ENCODE measurements at regions not wholly inside any gene's neighbourhood (a gene's known extent, or its start where the extent isn't known, plus 50 kb on each side); places are given as distances from the start of the nearest gene placed in this dataset.

- Mint-ChIP-seq H3K9me3 (peaks cover 0 to 3% (median 0%) of the 10 kb centered on the region in 3 donors), H3K36me3 (no peaks in the 10 kb centered on the region), H3K4me1 (no peaks in the 10 kb centered on the region), H3K27me3 (no peaks in the 10 kb centered on the region), H3K4me3 (no peak overlapping the region), H3K27ac (no peak overlapping the region)
- WGBS (ENCODE audit: insufficient coverage): 94% methylated on average over 4 of the region's 6 CpGs
- ATAC-seq (replicated peaks in 1 of 4) (no peak), DNase-seq (no peak)
- POLR2A ChIA-PET: no interaction called here
- Histone ChIP-seq H3K4me3 (ENCODE audit: control insufficient read depth in 1 of 2, extremely low read depth in 1 of 2, low read length in 1 of 2) (no peak overlapping the region), H3K9me3 (no peaks in the 10 kb centered on the region), H3K27ac (ENCODE audit: low read length) (no peak overlapping the region), H3K36me3 (ENCODE audit: control insufficient read depth in 2 of 2, extremely low read depth in 1 of 2, insufficient read depth in 1 of 2, low read length in 1 of 2) (no peaks in the 10 kb centered on the region), H3K27me3 (replicated peaks in 1 of 2; ENCODE audit: control insufficient read depth in 2 of 2, extremely low read depth in 1 of 2, insufficient read depth in 2 of 2, low read length in 1 of 2) (no peaks in the 10 kb centered on the region), H3K4me1 (ENCODE audit: control insufficient read depth in 1 of 2, extremely low read depth in 1 of 2, insufficient read depth in 2 of 2, low read length in 2 of 2) (no peaks in the 10 kb centered on the region)
- CTCF ChIA-PET: no interaction called here
Measured at GRCh38 chr14:48925184-48925583, 661.0 kb downstream of the RPS29 start.

GRCh38 chr14:48914921-48915320 is 671.3 kb downstream of the RPS29 start:
- no peak overlapping the region for H3K27ac ChIP-seq (ENCODE audit: low read length)
- DNase-seq (no peak), ATAC-seq (replicated peaks in 1 of 4) (no peak)
- no peaks in the 10 kb centered on the region for H3K36me3 ChIP-seq (ENCODE audit: control insufficient read depth in 2 of 2, extremely low read depth in 1 of 2, insufficient read depth in 1 of 2, low read length in 1 of 2)
- POLR2A ChIA-PET: no interaction called here
- CTCF ChIA-PET: no interaction called here
- H3K27me3 ChIP-seq (replicated peaks in 1 of 2; ENCODE audit: control insufficient read depth in 2 of 2, extremely low read depth in 1 of 2, insufficient read depth in 2 of 2, low read length in 1 of 2): no peaks in the 10 kb centered on the region
- Mint-ChIP-seq H3K27me3 (no peaks in the 10 kb centered on the region), H3K9me3 (peaks cover 3 to 18% (median 9%) of the 10 kb centered on the region in 3 donors), H3K4me1 (no peaks in the 10 kb centered on the region), H3K4me3 (no peak overlapping the region), H3K36me3 (no peaks in the 10 kb centered on the region), H3K27ac (no peak overlapping the region)
- no peaks in the 10 kb centered on the region for H3K4me1 ChIP-seq (ENCODE audit: control insufficient read depth in 1 of 2, extremely low read depth in 1 of 2, insufficient read depth in 2 of 2, low read length in 2 of 2)
- H3K9me3 ChIP-seq: no peaks in the 10 kb centered on the region
- WGBS (ENCODE audit: insufficient coverage): no CpG with 5 or more reads among the region's 4 CpGs
- no peak overlapping the region for H3K4me3 ChIP-seq (ENCODE audit: control insufficient read depth in 1 of 2, extremely low read depth in 1 of 2, low read length in 1 of 2)

- no peaks in the 10 kb centered on the region for H3K36me3 Mint-ChIP-seq
- Histone ChIP-seq H3K4me1 (ENCODE audit: control insufficient read depth in 1 of 2, extremely low read depth in 1 of 2, insufficient read depth in 2 of 2, low read length in 2 of 2) (no peaks in the 10 kb centered on the region), H3K36me3 (ENCODE audit: control insufficient read depth in 2 of 2, extremely low read depth in 1 of 2, insufficient read depth in 1 of 2, low read length in 1 of 2) (no peaks in the 10 kb centered on the region), H3K4me3 (ENCODE audit: control insufficient read depth in 1 of 2, extremely low read depth in 1 of 2, low read length in 1 of 2) (no peak overlapping the region), H3K9me3 (no peaks in the 10 kb centered on the region), H3K27me3 (replicated peaks in 1 of 2; ENCODE audit: control insufficient read depth in 2 of 2, extremely low read depth in 1 of 2, insufficient read depth in 2 of 2, low read length in 1 of 2) (no peaks in the 10 kb centered on the region), H3K27ac (ENCODE audit: low read length) (no peak overlapping the region)
- no peak for DNase-seq
- no peak overlapping the region for H3K4me3 Mint-ChIP-seq
- no peak for ATAC-seq (replicated peaks in 1 of 4)
- ChIA-PET POLR2A (no interaction called here), CTCF (no interaction called here)
- H3K9me3 Mint-ChIP-seq: peaks cover 3 to 18% (median 9%) of the 10 kb centered on the region in 3 donors
- H3K27me3 Mint-ChIP-seq: no peaks in the 10 kb centered on the region
- WGBS (ENCODE audit: insufficient coverage): 50% methylated on average over 1 of the region's 1 CpG
- no peak overlapping the region for H3K27ac Mint-ChIP-seq
- no peaks in the 10 kb centered on the region for H3K4me1 Mint-ChIP-seq
Measured at GRCh38 chr14:48914382-48914781, 671.8 kb downstream of the RPS29 start.

- ATAC-seq (replicated peaks in 1 of 4) (no peak), DNase-seq (no peak)
- no peaks in the 10 kb centered on the region for H3K4me1 ChIP-seq (ENCODE audit: control insufficient read depth in 1 of 2, extremely low read depth in 1 of 2, insufficient read depth in 2 of 2, low read length in 2 of 2)
- no peaks in the 10 kb centered on the region for H3K36me3 ChIP-seq (ENCODE audit: control insufficient read depth in 2 of 2, extremely low read depth in 1 of 2, insufficient read depth in 1 of 2, low read length in 1 of 2)
- WGBS (ENCODE audit: insufficient coverage): no CpG with 5 or more reads among the region's 3 CpGs
- H3K4me3 ChIP-seq (ENCODE audit: control insufficient read depth in 1 of 2, extremely low read depth in 1 of 2, low read length in 1 of 2): no peak overlapping the region
- no peaks in the 10 kb centered on the region for H3K27me3 ChIP-seq (replicated peaks in 1 of 2; ENCODE audit: control insufficient read depth in 2 of 2, extremely low read depth in 1 of 2, insufficient read depth in 2 of 2, low read length in 1 of 2)
- H3K27ac Mint-ChIP-seq: no peak overlapping the region
- no peaks in the 10 kb centered on the region for H3K36me3 Mint-ChIP-seq
- CTCF ChIA-PET: no interaction called here
- no peaks in the 10 kb centered on the region for H3K9me3 ChIP-seq
- H3K4me1 Mint-ChIP-seq: no peaks in the 10 kb centered on the region
- no peak overlapping the region for H3K27ac ChIP-seq (ENCODE audit: low read length)
- H3K4me3 Mint-ChIP-seq: no peak overlapping the region
- POLR2A ChIA-PET: no interaction called here
- H3K27me3 Mint-ChIP-seq: no peaks in the 10 kb centered on the region
- no peaks in the 10 kb centered on the region for H3K9me3 Mint-ChIP-seq
Measured at GRCh38 chr14:48900565-48900964, 685.6 kb downstream of the RPS29 start.

- DNase-seq (no peak), ATAC-seq (replicated peaks in 1 of 4) (no peak)
- POLR2A ChIA-PET: no interaction called here
- Mint-ChIP-seq H3K4me3 (no peak overlapping the region), H3K9me3 (no peaks in the 10 kb centered on the region), H3K36me3 (no peaks in the 10 kb centered on the region), H3K27ac (no peak overlapping the region), H3K27me3 (no peaks in the 10 kb centered on the region), H3K4me1 (no peaks in the 10 kb centered on the region)
- H3K4me3 ChIP-seq (ENCODE audit: control insufficient read depth in 1 of 2, extremely low read depth in 1 of 2, low read length in 1 of 2): no peak overlapping the region
- no peaks in the 10 kb centered on the region for H3K4me1 ChIP-seq (ENCODE audit: control insufficient read depth in 1 of 2, extremely low read depth in 1 of 2, insufficient read depth in 2 of 2, low read length in 2 of 2)
- no peaks in the 10 kb centered on the region for H3K36me3 ChIP-seq (ENCODE audit: control insufficient read depth in 2 of 2, extremely low read depth in 1 of 2, insufficient read depth in 1 of 2, low read length in 1 of 2)
- CTCF ChIA-PET: no interaction called here
- no peak overlapping the region for H3K27ac ChIP-seq (ENCODE audit: low read length)
- no CpG with 5 or more reads among the region's 1 CpG for WGBS (ENCODE audit: insufficient coverage)
- H3K9me3 ChIP-seq: no peaks in the 10 kb centered on the region
- no peaks in the 10 kb centered on the region for H3K27me3 ChIP-seq (replicated peaks in 1 of 2; ENCODE audit: control insufficient read depth in 2 of 2, extremely low read depth in 1 of 2, insufficient read depth in 2 of 2, low read length in 1 of 2)
Measured at GRCh38 chr14:48890333-48890732, 695.8 kb downstream of the RPS29 start.

- H3K4me1 Mint-ChIP-seq: no peaks in the 10 kb centered on the region
- no peaks in the 10 kb centered on the region for H3K27me3 Mint-ChIP-seq
- WGBS (ENCODE audit: insufficient coverage): no CpG with 5 or more reads among the region's 1 CpG
- no peak overlapping the region for H3K4me3 Mint-ChIP-seq
- peaks cover 0 to 5% (median 4%) of the 10 kb centered on the region in 3 donors for H3K9me3 Mint-ChIP-seq
- H3K27ac Mint-ChIP-seq: no peak overlapping the region
- Histone ChIP-seq H3K4me3 (ENCODE audit: control insufficient read depth in 1 of 2, extremely low read depth in 1 of 2, low read length in 1 of 2) (no peak overlapping the region), H3K27ac (ENCODE audit: low read length) (no peak overlapping the region), H3K4me1 (ENCODE audit: control insufficient read depth in 1 of 2, extremely low read depth in 1 of 2, insufficient read depth in 2 of 2, low read length in 2 of 2) (no peaks in the 10 kb centered on the region), H3K36me3 (ENCODE audit: control insufficient read depth in 2 of 2, extremely low read depth in 1 of 2, insufficient read depth in 1 of 2, low read length in 1 of 2) (no peaks in the 10 kb centered on the region), H3K27me3 (replicated peaks in 1 of 2; ENCODE audit: control insufficient read depth in 2 of 2, extremely low read depth in 1 of 2, insufficient read depth in 2 of 2, low read length in 1 of 2) (no peaks in the 10 kb centered on the region), H3K9me3 (no peaks in the 10 kb centered on the region)
- CTCF ChIA-PET: no interaction called here
- no peak for DNase-seq
- H3K36me3 Mint-ChIP-seq: no peaks in the 10 kb centered on the region
- POLR2A ChIA-PET: no interaction called here
- no peak for ATAC-seq (replicated peaks in 1 of 4)
Measured at GRCh38 chr14:48876806-48877340, 709.3 kb downstream of the RPS29 start.

GRCh38 chr14:48874711-48875110 is 711.5 kb downstream of the RPS29 start:
- 40% methylated on average over 1 of the region's 2 CpGs for WGBS (ENCODE audit: insufficient coverage)
- no peaks in the 10 kb centered on the region for H3K9me3 Mint-ChIP-seq

More at GRCh38 chr14:48874711-48875110, 711.5 kb downstream of the RPS29 start:
- Mint-ChIP-seq H3K4me3 (no peak overlapping the region), H3K27ac (no peak overlapping the region), H3K36me3 (no peaks in the 10 kb centered on the region), H3K4me1 (no peaks in the 10 kb centered on the region), H3K27me3 (no peaks in the 10 kb centered on the region)
- ATAC-seq (replicated peaks in 1 of 4): no peak
- H3K27ac ChIP-seq (ENCODE audit: low read length): no peak overlapping the region
- DNase-seq: no peak
- H3K9me3 ChIP-seq: no peaks in the 10 kb centered on the region
- H3K27me3 ChIP-seq (replicated peaks in 1 of 2; ENCODE audit: control insufficient read depth in 2 of 2, extremely low read depth in 1 of 2, insufficient read depth in 2 of 2, low read length in 1 of 2): no peaks in the 10 kb centered on the region
- ChIA-PET POLR2A (no interaction called here), CTCF (no interaction called here)
- no peaks in the 10 kb centered on the region for H3K36me3 ChIP-seq (ENCODE audit: control insufficient read depth in 2 of 2, extremely low read depth in 1 of 2, insufficient read depth in 1 of 2, low read length in 1 of 2)
- H3K4me3 ChIP-seq (ENCODE audit: control insufficient read depth in 1 of 2, extremely low read depth in 1 of 2, low read length in 1 of 2): no peak overlapping the region
- H3K4me1 ChIP-seq (ENCODE audit: control insufficient read depth in 1 of 2, extremely low read depth in 1 of 2, insufficient read depth in 2 of 2, low read length in 2 of 2): no peaks in the 10 kb centered on the region
